ENCODE measurements at regions not wholly inside any gene's neighbourhood (a gene's known extent, or its start where the extent isn't known, plus 50 kb on each side); places are given as distances from the start of the nearest gene placed in this dataset.

DNA sequence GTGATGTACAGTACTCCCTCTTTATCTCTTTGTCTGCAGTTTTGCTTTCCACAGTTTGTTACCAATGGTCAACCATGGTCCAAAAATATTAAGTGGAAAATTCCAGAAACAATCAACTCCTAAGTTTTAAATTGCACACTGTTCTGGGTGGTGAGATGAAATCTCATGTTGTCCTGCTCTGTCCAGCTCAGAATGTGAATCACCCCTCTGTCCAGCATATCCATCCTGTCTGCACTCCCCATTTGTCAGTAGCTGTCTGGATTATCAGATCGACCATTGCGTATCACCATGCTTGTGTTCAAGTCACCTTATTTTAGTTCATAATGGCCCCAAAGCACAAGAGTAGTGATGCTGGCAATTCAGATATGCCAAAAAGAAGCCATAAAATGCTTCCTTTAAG, 118.2 kb upstream of the PDE4B start:
- DNase-seq (ENCODE audit: low read depth, low spot score): no peak

DNA sequence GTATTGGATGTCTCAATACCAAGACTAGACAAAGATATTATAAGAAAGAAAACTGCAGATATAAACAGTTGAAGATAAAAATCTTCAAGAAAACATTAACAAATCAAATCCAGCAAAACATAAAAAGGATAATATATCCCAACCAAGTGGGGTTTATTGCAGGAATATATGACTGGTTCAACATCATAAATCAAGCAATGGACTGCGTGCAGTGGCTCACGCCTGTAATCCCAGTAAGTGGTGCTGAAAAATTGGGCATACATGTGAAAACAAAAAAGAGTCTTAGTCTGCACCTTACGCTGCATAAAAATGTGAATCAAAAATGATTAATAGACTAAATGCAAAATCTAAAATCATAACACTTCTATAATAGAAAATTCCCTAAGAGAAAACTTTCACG, 112.9 kb upstream of the PDE4B start:
- no peak for DNase-seq (ENCODE audit: low read depth, low spot score)

DNA sequence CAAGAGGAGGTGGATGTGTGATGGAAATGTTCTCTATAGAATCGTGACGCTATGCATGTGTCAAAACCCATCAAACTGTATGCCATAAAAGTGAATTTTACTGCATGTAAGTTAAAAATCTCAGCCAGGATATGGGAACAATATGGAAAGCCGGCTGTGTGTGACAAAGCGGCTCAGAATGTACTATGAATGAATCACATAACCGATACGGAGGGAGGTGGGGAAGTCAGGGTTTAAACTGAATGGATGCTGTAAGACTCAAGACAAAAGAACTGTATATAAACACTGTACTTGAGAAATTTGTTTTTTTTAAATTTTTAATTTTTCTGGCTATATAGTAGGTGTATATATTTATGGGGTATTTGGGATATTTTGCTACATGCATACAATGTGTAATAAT, 111.6 kb upstream of the PDE4B start:
- DNase-seq (ENCODE audit: low read depth, low spot score): no peak

DNA sequence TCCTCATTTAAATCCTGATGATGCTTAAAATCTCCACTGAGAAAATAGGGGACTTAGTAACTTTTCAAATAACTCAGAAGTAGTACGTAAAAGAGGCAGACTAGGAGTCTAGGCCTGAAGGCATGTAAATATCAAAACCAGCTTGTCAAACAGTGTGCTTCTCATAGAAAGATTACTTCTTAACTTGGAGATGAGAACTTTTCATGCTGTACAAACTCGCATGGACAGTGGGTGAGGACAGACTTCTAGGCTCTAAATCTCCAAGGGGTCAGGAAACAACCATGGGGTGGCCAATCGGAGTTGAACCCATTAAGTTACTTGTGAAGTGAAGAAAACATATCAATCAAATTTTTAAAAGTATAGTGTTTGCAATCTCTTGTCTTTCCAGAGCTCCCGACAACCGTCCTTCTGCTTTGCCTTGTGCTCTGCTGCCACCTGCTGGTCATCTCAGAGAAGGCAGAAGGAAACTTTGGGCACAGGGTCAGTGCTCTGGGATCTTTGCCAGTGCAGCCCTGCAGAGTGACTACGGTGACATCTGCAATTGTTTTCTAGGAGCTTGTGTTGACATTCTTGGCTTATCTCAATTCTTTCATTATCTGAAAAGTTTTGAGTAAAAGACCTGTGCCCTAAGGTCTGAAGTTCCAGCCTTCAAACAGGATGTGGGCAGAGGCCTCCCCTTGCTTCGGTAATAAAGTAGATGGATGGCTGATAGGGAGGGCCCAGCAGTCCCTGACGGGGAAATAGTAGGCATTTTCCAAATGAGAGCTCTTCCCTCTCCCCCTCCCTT, 105.1 kb upstream of the PDE4B start:
- DNase-seq (ENCODE audit: low read depth, low spot score): peak; percentile 47

DNA sequence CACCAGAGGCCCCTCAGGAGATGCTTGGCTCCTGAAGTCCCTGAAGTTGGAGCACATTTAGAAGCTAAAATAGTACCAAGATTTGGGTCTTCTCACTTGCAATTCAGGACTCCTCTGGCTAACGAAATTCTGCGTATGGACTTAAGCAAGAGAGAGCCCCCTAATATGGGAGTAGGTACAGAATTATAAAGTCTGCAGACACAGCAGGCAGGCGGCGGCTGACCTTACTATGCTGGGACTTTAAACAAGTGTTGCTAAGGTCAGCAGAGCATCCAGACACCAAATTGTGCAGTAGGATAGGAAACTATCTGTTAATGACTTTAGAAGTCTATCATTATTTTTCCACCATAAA, 104.5 kb upstream of the PDE4B start:
- DNase-seq (ENCODE audit: low read depth, low spot score): no peak

DNA sequence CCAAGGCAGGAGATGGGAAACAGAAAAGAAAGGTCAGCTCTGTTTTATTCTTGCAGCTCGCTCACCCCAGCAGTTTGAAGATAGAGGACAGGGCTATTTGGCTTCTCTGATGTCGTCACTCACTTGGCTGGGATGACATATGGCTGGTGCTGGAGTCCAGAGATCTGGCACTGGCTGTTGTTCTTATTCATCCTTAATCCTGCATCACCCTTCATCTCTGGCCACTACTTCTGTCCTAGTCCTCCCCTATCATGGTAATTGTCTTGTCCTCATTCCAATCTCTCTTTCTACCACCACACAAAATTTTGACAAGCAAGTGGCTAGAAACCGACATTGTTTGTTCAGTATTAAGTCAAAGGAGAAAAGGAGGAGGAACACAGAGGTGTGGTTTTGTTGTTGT, 103.8 kb upstream of the PDE4B start:
- DNase-seq (ENCODE audit: low read depth, low spot score): no peak

DNA sequence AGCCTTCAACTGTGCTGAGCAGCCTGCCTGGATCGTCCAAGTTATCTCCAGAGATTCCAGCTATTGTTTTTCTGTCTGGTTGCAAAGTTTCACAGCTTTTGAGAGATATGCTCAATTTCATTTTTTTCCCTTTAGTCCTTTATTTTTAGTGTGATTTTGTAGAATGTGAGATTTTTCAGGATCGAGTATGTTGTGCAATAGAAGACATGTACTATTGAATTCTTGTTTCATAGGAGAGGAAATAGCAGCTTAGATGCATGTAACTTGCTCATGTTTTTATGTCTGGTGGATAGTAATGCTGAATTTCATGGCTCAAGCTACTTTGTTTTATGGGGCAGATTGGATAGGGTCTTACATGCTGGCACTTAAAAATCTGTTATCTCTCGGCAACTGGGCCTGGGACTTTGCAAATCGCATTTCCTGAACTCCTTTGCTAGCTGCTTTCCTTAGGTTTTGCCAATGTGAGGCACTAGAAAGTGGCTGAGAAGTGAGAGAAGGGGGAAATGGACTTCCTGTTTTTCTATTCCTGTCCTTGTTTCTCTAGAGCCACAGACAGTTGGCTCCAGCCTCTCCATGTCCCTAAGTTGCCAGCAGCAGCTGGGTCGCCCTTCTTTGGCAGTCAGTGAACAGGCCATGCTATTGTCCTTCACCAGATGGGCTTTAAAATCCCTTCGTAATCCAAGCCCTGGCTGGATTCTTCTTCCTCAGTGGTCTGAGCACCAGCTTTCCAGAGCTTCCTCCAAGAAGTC, 101.4 kb upstream of the PDE4B start:
- DNase-seq (ENCODE audit: low read depth, low spot score): no peak

DNA sequence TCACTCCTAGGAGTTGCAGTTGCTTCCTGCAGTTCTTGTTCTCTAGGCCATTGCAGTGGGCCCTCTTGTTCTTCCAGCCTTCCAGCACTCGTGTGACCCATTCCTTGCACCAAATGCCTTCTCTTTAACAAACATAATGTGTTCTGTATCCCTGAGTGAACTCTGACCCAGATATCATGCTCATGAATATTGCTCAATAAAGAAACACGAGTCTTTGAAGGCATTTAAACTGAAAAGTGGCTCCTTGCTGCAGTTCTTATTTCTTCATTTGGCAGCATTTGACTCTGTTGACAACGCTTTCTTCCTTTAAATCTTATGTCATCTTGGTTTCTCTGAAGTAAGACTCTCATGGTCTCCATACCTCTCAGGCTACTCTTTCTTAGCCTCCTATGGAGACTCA, 100.7 kb upstream of the PDE4B start:
- no peak for DNase-seq (ENCODE audit: low read depth, low spot score)

DNA sequence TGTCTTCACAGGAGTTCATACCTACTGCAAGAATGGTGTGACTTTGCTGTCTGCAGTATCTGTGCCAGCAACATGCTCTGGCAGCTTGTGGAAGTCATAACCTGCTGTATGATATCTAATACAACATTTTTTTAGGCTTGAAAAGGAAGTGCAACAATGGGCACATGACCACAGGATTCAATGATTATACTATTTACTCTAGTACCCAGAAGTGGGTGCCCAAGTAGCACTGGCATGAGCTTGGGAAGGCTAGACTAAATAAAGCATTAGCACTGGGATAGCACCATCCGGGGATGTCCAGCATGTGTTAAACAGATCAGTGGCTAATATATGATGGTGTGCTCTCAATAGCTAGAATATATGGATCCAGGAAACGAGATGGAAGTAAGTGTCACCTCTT, 98.6 kb upstream of the PDE4B start:
- no peak for DNase-seq (ENCODE audit: low read depth, low spot score)

DNA sequence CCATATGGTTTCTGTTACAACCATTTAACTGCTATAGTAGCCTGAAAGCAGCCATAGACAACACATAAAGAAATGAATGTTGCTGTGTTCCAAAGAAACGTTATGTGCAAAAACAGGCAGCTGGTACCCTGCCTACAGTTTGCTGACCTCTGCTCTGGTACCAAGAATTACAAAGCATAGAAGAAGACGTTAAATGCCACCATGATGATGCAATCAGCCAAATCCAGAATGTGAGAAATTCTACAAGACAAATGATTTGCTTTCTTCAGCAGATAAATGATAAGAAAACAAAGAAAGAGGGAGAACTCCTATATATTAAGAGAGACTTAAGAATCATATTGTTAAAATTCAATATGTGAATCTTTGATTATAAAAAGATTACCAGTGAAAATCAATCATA, 97.8 kb upstream of the PDE4B start:
- DNase-seq (ENCODE audit: low read depth, low spot score): no peak

DNA sequence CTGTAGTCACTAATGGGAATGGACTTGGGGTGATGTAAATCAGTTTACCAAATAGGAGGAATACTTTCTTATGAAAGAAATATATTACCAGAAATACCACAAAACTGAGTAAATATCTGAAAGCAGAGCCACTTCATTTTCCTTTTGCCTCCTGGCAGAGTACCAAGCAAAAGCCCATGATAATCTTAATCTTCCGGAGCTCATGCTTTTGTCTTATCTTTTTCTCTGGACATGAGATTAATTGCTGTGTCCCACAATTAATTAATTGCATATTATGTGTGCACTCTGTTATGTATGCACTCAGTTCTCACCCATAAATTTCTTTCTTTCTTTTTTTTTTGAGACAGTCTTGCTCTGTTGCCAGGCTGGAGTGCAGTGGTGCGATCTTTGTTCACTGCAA, 94.1 kb upstream of the PDE4B start:
- no peak for DNase-seq (ENCODE audit: low read depth, low spot score)

DNA sequence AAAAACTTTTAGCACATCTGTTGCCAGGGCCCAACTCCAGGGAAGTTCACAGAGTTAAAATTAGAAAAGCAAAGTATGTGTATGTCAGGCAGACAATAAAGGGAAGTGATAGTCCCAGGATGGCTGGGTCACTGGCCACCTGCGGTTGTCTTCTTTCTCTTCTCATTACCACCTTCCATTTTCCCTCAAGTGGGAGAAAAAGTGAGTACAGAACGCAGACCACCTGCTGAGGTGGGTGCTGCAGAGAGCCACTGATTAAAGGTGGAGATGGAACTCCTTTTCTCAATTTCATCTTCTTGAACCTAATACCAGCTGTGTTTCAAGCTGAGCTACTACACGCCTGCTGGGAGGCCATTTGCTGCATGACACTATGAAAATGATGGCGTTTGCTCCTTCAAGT, 88.8 kb upstream of the PDE4B start:
- no peak for DNase-seq (ENCODE audit: low read depth, low spot score)

DNA sequence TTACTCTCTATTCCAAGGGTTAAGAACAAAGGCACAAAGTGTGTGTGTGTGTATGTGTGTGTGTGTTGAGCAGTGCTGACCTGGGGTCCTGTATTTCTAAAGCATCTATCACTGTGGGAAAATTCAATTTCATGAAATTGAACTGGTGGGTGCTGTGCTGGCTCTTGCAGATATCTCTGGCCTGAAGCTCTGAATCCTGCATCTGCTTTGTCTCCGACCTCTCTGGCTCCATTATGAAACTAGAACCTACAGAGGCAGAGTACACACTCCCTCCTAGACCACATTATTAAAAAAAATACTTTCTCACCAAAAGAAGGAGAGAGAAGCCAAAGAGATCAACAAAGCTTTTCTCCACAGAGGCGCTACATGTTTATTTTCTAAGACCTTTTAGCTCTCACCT, 88.4 kb upstream of the PDE4B start:
- no peak for DNase-seq (ENCODE audit: low read depth, low spot score)

DNA sequence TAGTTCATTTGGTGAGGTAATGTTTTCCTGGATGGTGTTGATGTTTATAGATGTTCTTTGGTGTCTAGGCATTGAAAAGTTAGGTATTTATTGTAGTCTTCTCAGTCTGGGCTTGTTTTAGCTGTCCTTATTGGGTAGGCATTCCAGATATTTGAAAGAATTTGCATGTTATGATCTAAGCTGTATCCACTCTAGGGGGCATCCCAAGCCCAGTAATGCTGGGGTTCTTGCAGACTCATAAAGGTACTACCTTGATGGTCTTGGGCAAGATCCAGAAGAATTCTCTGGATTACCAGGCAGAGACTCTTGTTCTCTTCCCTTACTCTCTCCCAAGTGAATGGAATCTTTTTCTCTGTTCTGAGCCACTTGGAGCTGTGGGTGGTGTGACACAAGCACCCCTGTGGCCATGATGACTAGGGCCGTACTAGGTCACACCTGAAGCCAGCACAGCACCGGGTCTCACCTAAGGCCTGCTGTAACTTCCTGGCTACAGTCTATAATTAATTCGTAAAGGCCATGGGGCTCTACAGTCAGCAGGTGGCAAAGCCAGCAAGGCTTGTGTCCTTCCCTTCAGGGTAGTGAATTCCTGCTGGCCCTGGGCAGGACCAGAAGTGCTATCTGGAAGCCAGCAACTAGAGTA, 74.8 kb upstream of the PDE4B start:
- no peak for DNase-seq (ENCODE audit: low read depth, low spot score)

DNA sequence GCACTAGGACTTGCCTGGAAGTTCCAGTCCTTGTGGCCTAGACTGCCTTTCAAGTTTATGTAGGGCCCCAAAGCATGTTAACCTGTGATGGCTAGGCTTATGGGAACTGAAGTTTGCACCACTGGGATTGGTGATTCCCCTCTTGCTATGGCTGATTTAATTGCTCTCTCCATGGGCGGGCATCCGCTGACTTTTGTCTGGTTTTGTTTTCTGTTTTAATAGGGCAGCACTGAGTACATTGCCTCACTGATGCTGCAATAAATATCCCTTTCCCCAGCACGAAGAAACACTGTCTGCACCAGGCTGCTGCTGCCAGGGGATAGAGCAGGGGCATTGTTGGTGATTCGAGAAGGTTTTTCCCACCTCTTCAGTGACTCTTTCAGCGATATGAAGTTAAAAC, 73.3 kb upstream of the PDE4B start:
- DNase-seq (ENCODE audit: low read depth, low spot score): no peak

DNA sequence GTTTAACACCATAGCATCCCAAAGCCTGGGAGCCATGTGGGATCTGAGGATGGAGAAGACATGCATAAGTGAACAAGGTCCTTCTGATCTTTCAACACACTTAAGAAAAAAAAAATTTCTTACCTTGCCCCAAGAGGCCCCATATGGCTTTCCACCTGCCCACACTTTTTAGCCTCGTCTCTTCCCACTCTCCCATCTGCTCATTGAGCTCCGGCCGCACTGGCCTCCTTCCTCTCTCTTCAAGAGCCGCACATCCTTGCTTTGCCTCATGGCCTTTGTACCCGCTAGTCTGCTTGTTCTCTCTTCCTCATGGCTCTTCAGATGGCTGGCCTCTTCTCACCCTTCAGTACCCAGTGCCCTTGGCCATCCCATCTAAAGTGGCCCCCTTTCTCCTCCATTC, 70.2 kb upstream of the PDE4B start:
- DNase-seq (ENCODE audit: low read depth, low spot score): no peak

DNA sequence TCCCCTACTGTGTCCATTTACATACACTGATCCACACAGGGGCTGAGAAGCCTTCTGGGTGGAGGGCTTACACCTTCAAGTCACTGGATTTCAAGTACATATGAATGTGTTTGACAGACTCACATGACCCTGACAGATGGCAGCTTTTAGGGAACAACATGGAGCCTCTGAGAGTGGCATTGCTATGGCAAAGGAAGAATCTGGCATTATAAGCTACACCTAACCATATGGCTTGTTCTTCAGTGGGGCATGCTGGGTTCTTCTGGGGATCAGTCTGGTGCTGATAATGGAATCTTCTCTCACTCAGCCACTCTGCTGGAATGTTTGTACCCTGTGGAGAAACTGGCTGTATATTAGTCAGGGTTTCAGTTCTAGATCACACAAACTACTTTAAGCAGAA, 68.5 kb upstream of the PDE4B start:
- DNase-seq (ENCODE audit: low read depth, low spot score): no peak

DNA sequence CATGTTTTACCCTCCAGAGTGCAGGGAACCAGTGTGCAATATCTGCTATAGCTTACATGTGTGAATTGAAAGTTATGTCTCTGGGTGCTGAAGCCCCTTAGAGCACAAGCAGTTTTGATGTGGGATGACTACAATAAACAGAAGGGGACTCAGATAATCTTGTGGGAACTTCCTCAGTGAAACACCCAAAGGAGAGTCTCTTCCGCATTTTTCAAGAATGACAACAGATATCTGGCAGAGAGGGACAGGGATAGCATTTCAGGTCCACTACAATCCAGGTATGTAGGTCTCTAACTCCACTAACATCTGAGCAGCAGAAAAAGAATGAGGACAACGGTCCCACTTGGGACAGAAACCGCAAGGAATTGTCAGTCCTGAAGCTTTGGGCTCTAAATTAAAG, 67.6 kb upstream of the PDE4B start:
- no peak for DNase-seq (ENCODE audit: low read depth, low spot score)

DNA sequence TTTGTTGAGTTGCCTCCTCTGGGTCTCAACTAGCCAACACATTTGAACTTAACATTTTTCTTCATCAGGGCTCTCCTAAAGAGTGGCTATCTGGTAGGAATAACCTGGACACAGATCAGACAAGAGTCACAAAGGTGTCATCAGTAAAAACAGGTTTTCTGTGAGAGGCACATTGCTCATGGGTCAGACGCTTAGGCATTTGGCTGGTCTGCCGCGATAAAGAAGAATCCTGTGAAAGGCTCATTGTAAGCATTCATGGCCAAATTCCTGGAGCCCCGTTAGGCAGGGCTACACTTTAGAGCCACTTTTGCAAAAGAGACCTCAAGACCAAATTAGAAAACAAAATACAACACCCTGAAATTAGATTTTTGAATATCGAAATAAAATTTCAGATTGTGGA, 64.2 kb upstream of the PDE4B start:
- DNase-seq (ENCODE audit: low read depth, low spot score): no peak

DNA sequence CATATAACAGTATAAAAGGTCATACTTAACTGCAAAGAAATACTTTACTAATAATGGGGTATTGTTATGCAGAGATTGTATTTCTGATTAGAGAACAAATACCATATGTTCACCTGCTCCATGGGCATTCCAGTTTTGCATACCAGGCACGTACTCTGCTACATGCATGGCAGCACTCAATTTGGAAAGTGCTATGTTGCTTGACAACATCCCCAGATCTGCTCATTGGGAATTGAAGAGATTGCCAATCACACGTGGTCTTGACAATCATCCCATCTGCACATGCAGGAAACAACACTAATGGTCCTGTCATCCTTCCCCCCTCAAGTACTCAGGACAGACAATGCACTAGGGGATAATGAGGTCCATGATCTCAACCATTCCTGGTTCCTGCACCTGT, 63.4 kb upstream of the PDE4B start:
- DNase-seq (ENCODE audit: low read depth, low spot score): no peak

DNA sequence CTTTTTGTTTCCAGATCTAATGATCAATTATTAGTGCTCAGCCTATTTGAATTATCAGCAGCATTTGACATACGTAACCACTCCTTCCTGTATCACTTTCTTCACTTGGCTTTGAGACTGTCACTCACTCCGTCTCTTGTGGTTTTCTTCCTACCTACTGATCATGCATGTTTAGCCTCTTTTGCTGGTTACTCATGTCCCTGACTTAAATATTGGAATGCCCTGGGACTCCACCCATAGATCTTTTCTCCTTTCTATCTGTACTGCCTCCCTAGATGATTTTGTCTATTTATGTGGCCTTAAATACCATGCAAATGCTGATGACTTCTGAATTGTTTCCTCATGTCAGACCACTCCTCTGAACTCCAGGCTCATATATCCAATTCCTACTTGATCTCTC, 57.7 kb upstream of the PDE4B start:
- no peak for DNase-seq (ENCODE audit: low read depth, low spot score)

DNA sequence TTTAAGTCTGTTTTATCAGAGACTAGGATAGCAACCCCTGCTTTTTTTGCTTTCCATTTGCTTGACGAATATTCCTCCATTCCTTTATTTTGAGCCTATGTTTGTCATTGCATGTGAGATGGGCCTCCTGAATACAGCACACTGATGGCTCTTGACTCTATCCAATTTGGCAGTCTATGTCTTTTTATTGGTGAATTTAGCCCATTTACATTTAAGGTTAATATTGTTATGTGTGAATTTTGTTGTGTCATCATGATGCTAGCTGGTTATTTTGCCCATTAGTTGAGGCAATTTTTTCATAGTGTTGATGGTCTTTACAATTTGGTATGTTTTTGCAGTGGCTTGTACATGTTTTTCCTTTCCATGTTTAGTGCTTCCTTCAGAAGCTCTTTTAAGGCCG, 50.7 kb upstream of the PDE4B start:
- DNase-seq (ENCODE audit: low read depth, low spot score): no peak

Measured in smooth muscle cell of the brain vasculature (primary cell).